ENCODE measurements at regions not wholly inside any gene's neighbourhood (a gene's known extent, or its start where the extent isn't known, plus 50 kb on each side); places are given as distances from the start of the nearest gene placed in this dataset.

- no peak for TF ChIP-seq REST (IDR thresholded peaks at IDR 0.05; ENCODE audit: low read depth)
- TF ChIP-seq, protein P1, sequence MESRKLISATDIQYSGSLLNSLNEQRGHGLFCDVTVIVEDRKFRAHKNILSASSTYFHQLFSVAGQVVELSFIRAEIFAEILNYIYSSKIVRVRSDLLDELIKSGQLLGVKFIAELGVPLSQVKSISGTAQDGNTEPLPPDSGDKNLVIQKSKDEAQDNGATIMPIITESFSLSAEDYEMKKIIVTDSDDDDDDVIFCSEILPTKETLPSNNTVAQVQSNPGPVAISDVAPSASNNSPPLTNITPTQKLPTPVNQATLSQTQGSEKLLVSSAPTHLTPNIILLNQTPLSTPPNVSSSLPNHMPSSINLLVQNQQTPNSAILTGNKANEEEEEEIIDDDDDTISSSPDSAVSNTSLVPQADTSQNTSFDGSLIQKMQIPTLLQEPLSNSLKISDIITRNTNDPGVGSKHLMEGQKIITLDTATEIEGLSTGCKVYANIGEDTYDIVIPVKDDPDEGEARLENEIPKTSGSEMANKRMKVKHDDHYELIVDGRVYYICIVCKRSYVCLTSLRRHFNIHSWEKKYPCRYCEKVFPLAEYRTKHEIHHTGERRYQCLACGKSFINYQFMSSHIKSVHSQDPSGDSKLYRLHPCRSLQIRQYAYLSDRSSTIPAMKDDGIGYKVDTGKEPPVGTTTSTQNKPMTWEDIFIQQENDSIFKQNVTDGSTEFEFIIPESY (IDR thresholded peaks at IDR 0.05; ENCODE audit: extremely low read depth, insufficient replicate concordance, low read length) = no peak
- TF ChIP-seq EZH2 (IDR thresholded peaks at IDR 0.05) = no peak
Observed at GRCh38 chr16:26511463-26511862, 555.3 kb upstream of the C16orf82 start (continued).

- Histone ChIP-seq H2AFZ (ENCODE audit: low read depth, low read length, poor library complexity, severe bottlenecking) (no peak overlapping the region), H3K4me2 (ENCODE audit: low read length) (no peak overlapping the region), H3K79me2 (ENCODE audit: insufficient read depth, low read length) (no peaks in the 10 kb centered on the region), H3K9me3 (ENCODE audit: control insufficient read depth in 1 of 2, insufficient read depth in 1 of 2, low read depth in 1 of 2, low read length in 2 of 2) (peaks cover 2 to 4% of the 10 kb centered on the region in 2 experiments; a peak in 1 of 4 replicates), H3K27me3 (ENCODE audit: insufficient read depth, low read length) (no peaks in the 10 kb centered on the region), H4K20me1 (ENCODE audit: insufficient read depth) (no peaks in the 10 kb centered on the region), H3K4me1 (ENCODE audit: control insufficient read depth in 1 of 2, insufficient read depth in 2 of 2, low read length in 2 of 2) (no peaks in the 10 kb centered on the region), H3K27ac (ENCODE audit: low read depth, low read length) (no peak overlapping the region), H3K36me3 (ENCODE audit: control insufficient read depth in 1 of 2, insufficient read depth in 2 of 2, low read length in 2 of 2) (no peaks in the 10 kb centered on the region), H3K9me2 (ENCODE audit: insufficient read depth) (no peaks in the 10 kb centered on the region), H3K4me3 (replicated peaks in 1 of 2; ENCODE audit: low read depth in 1 of 2, low read length in 2 of 2) (no peak overlapping the region), H3K9ac (ENCODE audit: low read length) (no peak overlapping the region)
- BruUV-seq (replicated peaks) = no TSS peak
- ATAC-seq = no peak
- RAD21 ChIA-PET (ENCODE audit: low non-redundant PET in 1 of 2, low total read pairs in 2 of 2, uncharacterized antibody in 2 of 2, unreplicated experiment in 2 of 2) = no interaction called here
- POLR2A ChIA-PET = no interaction called here
- no peak for DNase-seq (ENCODE audit: low read depth, low spot score)
- TF ChIP-seq, protein P2, sequence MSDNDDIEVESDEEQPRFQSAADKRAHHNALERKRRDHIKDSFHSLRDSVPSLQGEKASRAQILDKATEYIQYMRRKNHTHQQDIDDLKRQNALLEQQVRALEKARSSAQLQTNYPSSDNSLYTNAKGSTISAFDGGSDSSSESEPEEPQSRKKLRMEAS (IDR thresholded peaks at IDR 0.05) = no peak
- TF ChIP-seq FOSL1 (IDR thresholded peaks at IDR 0.05; ENCODE audit: low read depth) = no peak
- no peak for TF ChIP-seq POLR2A (IDR thresholded peaks at IDR 0.05; ENCODE audit: borderline replicate concordance, extremely low read depth, insufficient read depth, insufficient read length)
- TF ChIP-seq SP1 (IDR thresholded peaks at IDR 0.05; ENCODE audit: low read depth) = no peak
- TF ChIP-seq SRF (IDR thresholded peaks at IDR 0.05; ENCODE audit: low read depth) = no peak
- TF ChIP-seq, protein P3, sequence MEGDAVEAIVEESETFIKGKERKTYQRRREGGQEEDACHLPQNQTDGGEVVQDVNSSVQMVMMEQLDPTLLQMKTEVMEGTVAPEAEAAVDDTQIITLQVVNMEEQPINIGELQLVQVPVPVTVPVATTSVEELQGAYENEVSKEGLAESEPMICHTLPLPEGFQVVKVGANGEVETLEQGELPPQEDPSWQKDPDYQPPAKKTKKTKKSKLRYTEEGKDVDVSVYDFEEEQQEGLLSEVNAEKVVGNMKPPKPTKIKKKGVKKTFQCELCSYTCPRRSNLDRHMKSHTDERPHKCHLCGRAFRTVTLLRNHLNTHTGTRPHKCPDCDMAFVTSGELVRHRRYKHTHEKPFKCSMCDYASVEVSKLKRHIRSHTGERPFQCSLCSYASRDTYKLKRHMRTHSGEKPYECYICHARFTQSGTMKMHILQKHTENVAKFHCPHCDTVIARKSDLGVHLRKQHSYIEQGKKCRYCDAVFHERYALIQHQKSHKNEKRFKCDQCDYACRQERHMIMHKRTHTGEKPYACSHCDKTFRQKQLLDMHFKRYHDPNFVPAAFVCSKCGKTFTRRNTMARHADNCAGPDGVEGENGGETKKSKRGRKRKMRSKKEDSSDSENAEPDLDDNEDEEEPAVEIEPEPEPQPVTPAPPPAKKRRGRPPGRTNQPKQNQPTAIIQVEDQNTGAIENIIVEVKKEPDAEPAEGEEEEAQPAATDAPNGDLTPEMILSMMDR (IDR thresholded peaks at IDR 0.05 in 2 of 3, conservative IDR thresholded peaks at IDR 0.05 in 1 of 3; ENCODE audit: borderline replicate concordance in 1 of 3, insufficient read depth in 1 of 3, low read depth in 2 of 3, low read length in 2 of 3) = no peak
- no peak for TF ChIP-seq JUND (IDR thresholded peaks at IDR 0.05)
- TF ChIP-seq EGR1 (IDR thresholded peaks at IDR 0.05; ENCODE audit: low read depth) = no peak
- TF ChIP-seq YY1 (IDR thresholded peaks at IDR 0.05; ENCODE audit: extremely low read depth, insufficient replicate concordance, low read depth, low read length) = no peak
- TF ChIP-seq EZH2 (IDR thresholded peaks at IDR 0.05) = no peak
- intact Hi-C loops (cut with micrococcal nuclease) = no loop called here
- CTCF ChIA-PET = no interaction called here
Observed at GRCh38 chr16:26521626-26522025, 545.1 kb upstream of the C16orf82 start.
